ENCODE measurements at regions not wholly inside any gene's neighbourhood (a gene's known extent, or its start where the extent isn't known, plus 50 kb on each side); places are given as distances from the start of the nearest gene placed in this dataset.

- ATAC-seq, result no peak
- TF ChIP-seq ESRRG (CRISPR knock-in tag; IDR thresholded peaks at IDR 0.05) (no peak), POU6F1 (CRISPR knock-in tag; IDR thresholded peaks at IDR 0.05; ENCODE audit: borderline replicate concordance, low read depth) (no peak), SNAI2 (CRISPR knock-in tag; IDR thresholded peaks at IDR 0.05) (no peak)
Measured at GRCh38 chr15:95663156-95664100, 667.1 kb upstream of the NR2F2 start.

- TF ChIP-seq ZNF8 (CRISPR knock-in tag; IDR thresholded peaks at IDR 0.05) (no peak), ZNF565 (CRISPR knock-in tag; conservative IDR thresholded peaks at IDR 0.05; ENCODE audit: low read depth) (no peak), RARB (CRISPR knock-in tag; IDR thresholded peaks at IDR 0.05) (no peak), ISL1 (CRISPR knock-in tag; IDR thresholded peaks at IDR 0.05) (no peak), OSR1 (CRISPR knock-in tag; IDR thresholded peaks at IDR 0.05) (no peak)
- no peak for ATAC-seq
Measured at GRCh38 chr15:95664450-95664849, 666.0 kb upstream of the NR2F2 start.

GRCh38 chr15:95669146-95669922 lies 661.2 kb upstream of the NR2F2 start:
- TF ChIP-seq ZC3H10 (CRISPR knock-in tag; IDR thresholded peaks at IDR 0.05), result no peak

GRCh38 chr15:95674031-95674430 lies 656.5 kb upstream of the NR2F2 start:
- TF ChIP-seq TSHZ2 (CRISPR knock-in tag; IDR thresholded peaks at IDR 0.05) (no peak), POU6F1 (CRISPR knock-in tag; IDR thresholded peaks at IDR 0.05; ENCODE audit: borderline replicate concordance, low read depth) (no peak), ZC3H10 (CRISPR knock-in tag; IDR thresholded peaks at IDR 0.05) (no peak), TOX (CRISPR knock-in tag; IDR thresholded peaks at IDR 0.05; ENCODE audit: borderline replicate concordance) (no peak), PATZ1 (CRISPR knock-in tag; IDR thresholded peaks at IDR 0.05; ENCODE audit: borderline replicate concordance) (no peak), ESRRG (CRISPR knock-in tag; IDR thresholded peaks at IDR 0.05) (no peak), OSR1 (CRISPR knock-in tag; IDR thresholded peaks at IDR 0.05) (no peak), ISL1 (CRISPR knock-in tag; IDR thresholded peaks at IDR 0.05) (no peak), ZNF70 (CRISPR knock-in tag; IDR thresholded peaks at IDR 0.05) (no peak), ZFP3 (CRISPR knock-in tag; IDR thresholded peaks at IDR 0.05) (no peak), ZFP30 (CRISPR knock-in tag; IDR thresholded peaks at IDR 0.05) (no peak), BACH2 (CRISPR knock-in tag; IDR thresholded peaks at IDR 0.05; ENCODE audit: borderline replicate concordance) (no peak), ZNF565 (CRISPR knock-in tag; conservative IDR thresholded peaks at IDR 0.05; ENCODE audit: low read depth) (no peak), GLIS3 (CRISPR knock-in tag; IDR thresholded peaks at IDR 0.05) (no peak), CREB5 (CRISPR knock-in tag; IDR thresholded peaks at IDR 0.05; ENCODE audit: low read depth) (no peak)
- ATAC-seq, result no peak

More at GRCh38 chr15:95669146-95669922, 661.2 kb upstream of the NR2F2 start:
- ATAC-seq, result peak; percentile 80

Measured in SK-N-SH treated with all-trans-retinoic acid at 6 μM for 48 hours (cell line).